LNCaP clone FGC (cell line): ENCODE measurements at regions not wholly inside any gene's neighbourhood (a gene's known extent, or its start where the extent isn't known, plus 50 kb on each side); places are given as distances from the start of the nearest gene placed in this dataset.

Experiments
- DNase-seq: peaks from one replicate; pipeline ENCODE4 v3.0.0-alpha.2; 2011; ENCODE audit warnings: low read depth
- H3K4me3 ChIP-seq: 2 replicates; pipeline ENCODE4 v1.5.1; 2011; ENCODE audit warnings: mild to moderate bottlenecking, low read depth, low read length, control low read depth
- TF ChIP-seq, protein P1 (sequence below): IDR thresholded peaks from 2 replicates; pipeline ENCODE4 v1.5.1; 2012; ENCODE audit warnings: mild to moderate bottlenecking; ENCODE audit not compliant: control insufficient read depth, insufficient read depth; ENCODE audit errors: extremely low read depth

GRCh38 chr9:115930472-115930871 is 223.1 kb upstream of the PAPPA start:
- DNase-seq = no peak
- TF ChIP-seq, protein P1, sequence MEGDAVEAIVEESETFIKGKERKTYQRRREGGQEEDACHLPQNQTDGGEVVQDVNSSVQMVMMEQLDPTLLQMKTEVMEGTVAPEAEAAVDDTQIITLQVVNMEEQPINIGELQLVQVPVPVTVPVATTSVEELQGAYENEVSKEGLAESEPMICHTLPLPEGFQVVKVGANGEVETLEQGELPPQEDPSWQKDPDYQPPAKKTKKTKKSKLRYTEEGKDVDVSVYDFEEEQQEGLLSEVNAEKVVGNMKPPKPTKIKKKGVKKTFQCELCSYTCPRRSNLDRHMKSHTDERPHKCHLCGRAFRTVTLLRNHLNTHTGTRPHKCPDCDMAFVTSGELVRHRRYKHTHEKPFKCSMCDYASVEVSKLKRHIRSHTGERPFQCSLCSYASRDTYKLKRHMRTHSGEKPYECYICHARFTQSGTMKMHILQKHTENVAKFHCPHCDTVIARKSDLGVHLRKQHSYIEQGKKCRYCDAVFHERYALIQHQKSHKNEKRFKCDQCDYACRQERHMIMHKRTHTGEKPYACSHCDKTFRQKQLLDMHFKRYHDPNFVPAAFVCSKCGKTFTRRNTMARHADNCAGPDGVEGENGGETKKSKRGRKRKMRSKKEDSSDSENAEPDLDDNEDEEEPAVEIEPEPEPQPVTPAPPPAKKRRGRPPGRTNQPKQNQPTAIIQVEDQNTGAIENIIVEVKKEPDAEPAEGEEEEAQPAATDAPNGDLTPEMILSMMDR = no peak
- no peak overlapping the region for H3K4me3 ChIP-seq

- DNase-seq = no peak
- H3K4me3 ChIP-seq = no peak overlapping the region
- TF ChIP-seq, protein P1 = no peak
Observed at GRCh38 chr9:115938479-115938878, 215.1 kb upstream of the PAPPA start.

GRCh38 chr9:115939065-115939765 is 214.4 kb upstream of the PAPPA start:
- H3K4me3 ChIP-seq = no peak overlapping the region
- TF ChIP-seq, protein P1 = no peak
- DNase-seq = no peak

GRCh38 chr9:115941561-115942315 is 211.9 kb upstream of the PAPPA start:
- no peak for DNase-seq
- H3K4me3 ChIP-seq = no peak overlapping the region
- TF ChIP-seq, protein P1 = no peak

DNA sequence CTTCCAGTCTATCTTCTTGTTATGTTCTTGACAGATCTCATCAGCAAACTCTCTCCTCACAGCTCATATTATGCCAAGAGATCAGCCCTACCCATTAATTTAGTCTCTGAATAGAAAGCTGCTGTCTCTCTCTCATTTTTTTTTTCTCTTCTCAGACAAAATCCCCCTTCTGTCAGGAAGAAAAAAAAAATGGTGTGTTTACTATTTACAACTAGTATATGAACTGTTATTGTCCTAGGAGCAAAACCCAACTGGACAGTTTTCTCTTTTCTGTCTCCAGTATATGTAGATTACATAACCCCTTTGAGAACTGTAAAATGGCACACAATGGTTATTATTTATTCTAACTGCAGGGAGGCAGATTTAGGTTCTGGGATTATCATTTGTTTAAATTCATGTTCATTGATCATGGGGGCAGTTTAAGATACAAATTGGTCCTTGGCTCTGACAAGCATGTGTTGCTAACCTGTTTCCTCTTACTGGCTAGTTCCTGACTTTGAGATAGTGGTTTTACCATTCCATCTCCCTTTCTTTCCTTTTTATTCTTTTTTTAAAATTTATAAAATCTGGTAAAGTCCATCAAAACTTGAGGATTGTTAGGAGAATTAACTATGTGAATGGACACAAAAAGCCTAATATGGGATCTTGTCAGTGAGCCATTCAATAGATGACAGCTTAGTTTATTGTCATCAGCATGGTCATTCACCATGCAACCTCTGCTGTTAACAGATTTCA is 210.0 kb upstream of the PAPPA start:
- no peak overlapping the region for H3K4me3 ChIP-seq
- DNase-seq = no peak
- TF ChIP-seq, protein P1 = no peak

GRCh38 chr9:115944166-115944948 is 209.2 kb upstream of the PAPPA start:
- TF ChIP-seq, protein P1 = no peak
- peak; percentile 52 for DNase-seq
- H3K4me3 ChIP-seq = no peak overlapping the region
